ENCODE measurements at regions not wholly inside any gene's neighbourhood (a gene's known extent, or its start where the extent isn't known, plus 50 kb on each side); places are given as distances from the start of the nearest gene placed in this dataset.

GRCh38 chrX:30971774-30972603 lies 82.9 kb upstream of the TAB3 start:
- H3K79me2 ChIP-seq (ENCODE audit: control insufficient read depth, insufficient read depth, low read length) = no peaks in the 10 kb centered on the region
- H3K36me3 ChIP-seq (ENCODE audit: control insufficient read depth, insufficient read depth, low read length) = no peaks in the 10 kb centered on the region
- no peak overlapping the region for H3K9ac ChIP-seq (ENCODE audit: insufficient read depth, low read length)
- H3K4me2 ChIP-seq (ENCODE audit: extremely low read depth, insufficient read depth, low read length) = peak overlapping the region; percentile 44
- DNase-seq (ENCODE audit: low read depth in 2 of 2) = peak; percentile 29 to 43
- no peaks in the 10 kb centered on the region for H3K9me3 ChIP-seq (ENCODE audit: control insufficient read depth, insufficient read depth, low read depth, low read length)
- H2AFZ ChIP-seq (ENCODE audit: low read length) = peak overlapping the region; percentile 49
- no peaks in the 10 kb centered on the region for H4K20me1 ChIP-seq (ENCODE audit: control insufficient read depth, extremely low read depth, insufficient read depth, low read length)
- H3K27me3 ChIP-seq (ENCODE audit: control insufficient read depth, insufficient read depth, low read length) = no peaks in the 10 kb centered on the region
- TF ChIP-seq CTCF (conservative IDR thresholded peaks at IDR 0.05 in 1 of 2, IDR thresholded peaks at IDR 0.05 in 1 of 2; ENCODE audit: low read depth in 1 of 2, low read length in 2 of 2) (peak; percentile 58 to 81), EZH2 (IDR thresholded peaks at IDR 0.05; ENCODE audit: low read length, missing control alignments) (no peak)
- H3K4me1 ChIP-seq (ENCODE audit: control insufficient read depth, extremely low read depth, insufficient read depth, low read length) = no peaks in the 10 kb centered on the region
- H3K27ac ChIP-seq (ENCODE audit: insufficient read depth, low read length) = no peak overlapping the region
- H3K4me3 ChIP-seq (replicated peaks in 1 of 4; ENCODE audit: control extremely low read depth in 1 of 4, insufficient read depth in 1 of 4, low read depth in 3 of 4, low read length in 4 of 4) = peak overlapping the region in 3 of 4 experiments; percentile 23 to 57 (median 35)

GRCh38 chrX:30967516-30967915 lies 78.5 kb upstream of the TAB3 start:
- H2AFZ ChIP-seq (ENCODE audit: low read length) = no peak overlapping the region
- TF ChIP-seq EZH2 (IDR thresholded peaks at IDR 0.05; ENCODE audit: low read length, missing control alignments) (no peak), CTCF (conservative IDR thresholded peaks at IDR 0.05 in 1 of 2, IDR thresholded peaks at IDR 0.05 in 1 of 2; ENCODE audit: low read depth in 1 of 2, low read length in 2 of 2) (no peak)
- peak in 1 of 2 donors; percentile 24 for DNase-seq (ENCODE audit: low read depth in 2 of 2)
- no peaks in the 10 kb centered on the region for H4K20me1 ChIP-seq (ENCODE audit: control insufficient read depth, extremely low read depth, insufficient read depth, low read length)
- H3K9me3 ChIP-seq (ENCODE audit: control insufficient read depth, insufficient read depth, low read depth, low read length) = no peaks in the 10 kb centered on the region
- H3K4me1 ChIP-seq (ENCODE audit: control insufficient read depth, extremely low read depth, insufficient read depth, low read length) = no peaks in the 10 kb centered on the region
- no peaks in the 10 kb centered on the region for H3K79me2 ChIP-seq (ENCODE audit: control insufficient read depth, insufficient read depth, low read length)
- no peak overlapping the region for H3K27ac ChIP-seq (ENCODE audit: insufficient read depth, low read length)
- H3K27me3 ChIP-seq (ENCODE audit: control insufficient read depth, insufficient read depth, low read length) = no peaks in the 10 kb centered on the region
- H3K4me3 ChIP-seq (replicated peaks in 1 of 4; ENCODE audit: control extremely low read depth in 1 of 4, insufficient read depth in 1 of 4, low read depth in 3 of 4, low read length in 4 of 4) = no peak overlapping the region
- no peaks in the 10 kb centered on the region for H3K36me3 ChIP-seq (ENCODE audit: control insufficient read depth, insufficient read depth, low read length)
- no peak overlapping the region for H3K9ac ChIP-seq (ENCODE audit: insufficient read depth, low read length)
- H3K4me2 ChIP-seq (ENCODE audit: extremely low read depth, insufficient read depth, low read length) = no peak overlapping the region

- no peak overlapping the region for H3K27ac ChIP-seq (ENCODE audit: insufficient read depth, low read length)
- no peaks in the 10 kb centered on the region for H3K27me3 ChIP-seq (ENCODE audit: control insufficient read depth, insufficient read depth, low read length)
- H3K4me1 ChIP-seq (ENCODE audit: control insufficient read depth, extremely low read depth, insufficient read depth, low read length) = no peaks in the 10 kb centered on the region
- no peak overlapping the region for H2AFZ ChIP-seq (ENCODE audit: low read length)
- no peak overlapping the region for H3K4me2 ChIP-seq (ENCODE audit: extremely low read depth, insufficient read depth, low read length)
- no peak overlapping the region for H3K9ac ChIP-seq (ENCODE audit: insufficient read depth, low read length)
- H4K20me1 ChIP-seq (ENCODE audit: control insufficient read depth, extremely low read depth, insufficient read depth, low read length) = no peaks in the 10 kb centered on the region
- no peaks in the 10 kb centered on the region for H3K79me2 ChIP-seq (ENCODE audit: control insufficient read depth, insufficient read depth, low read length)
- H3K9me3 ChIP-seq (ENCODE audit: control insufficient read depth, insufficient read depth, low read depth, low read length) = no peaks in the 10 kb centered on the region
- H3K4me3 ChIP-seq (replicated peaks in 1 of 4; ENCODE audit: control extremely low read depth in 1 of 4, insufficient read depth in 1 of 4, low read depth in 3 of 4, low read length in 4 of 4) = no peak overlapping the region
- TF ChIP-seq CTCF (conservative IDR thresholded peaks at IDR 0.05 in 1 of 2, IDR thresholded peaks at IDR 0.05 in 1 of 2; ENCODE audit: low read depth in 1 of 2, low read length in 2 of 2) (no peak), EZH2 (IDR thresholded peaks at IDR 0.05; ENCODE audit: low read length, missing control alignments) (no peak)
- no peaks in the 10 kb centered on the region for H3K36me3 ChIP-seq (ENCODE audit: control insufficient read depth, insufficient read depth, low read length)
- DNase-seq (ENCODE audit: low read depth in 2 of 2) = no peak
These were observed 76.7 kb upstream of the TAB3 start for GRCh38 chrX:30965767-30966166.
